ENCODE measurements at regions not wholly inside any gene's neighbourhood (a gene's known extent, or its start where the extent isn't known, plus 50 kb on each side); places are given as distances from the start of the nearest gene placed in this dataset.

- TF ChIP-seq POLR2A (IDR thresholded peaks at IDR 0.05; ENCODE audit: extremely low read depth, insufficient read length) (no peak), CTCF (IDR thresholded peaks at IDR 0.05; ENCODE audit: low read depth, low read length) (no peak), MYC (IDR thresholded peaks at IDR 0.05; ENCODE audit: low read depth, low read length) (no peak), MAX (IDR thresholded peaks at IDR 0.05; ENCODE audit: low read depth, low read length) (no peak)
- H3K4me3 ChIP-seq (ENCODE audit: low read depth, low read length) = no peak overlapping the region
- peak; percentile 44 for DNase-seq (ENCODE audit: low read depth)
Observed at GRCh38 chr11:122267602-122268001, 151.6 kb upstream of the BLID start.

GRCh38 chr11:122265981-122266380 is 150.0 kb upstream of the BLID start:
- no peak overlapping the region for H3K4me3 ChIP-seq (ENCODE audit: low read depth, low read length)
- no peak for DNase-seq (ENCODE audit: low read depth)
- no peak for TF ChIP-seq MYC (IDR thresholded peaks at IDR 0.05; ENCODE audit: low read depth, low read length)
- no peak for TF ChIP-seq MAX (IDR thresholded peaks at IDR 0.05; ENCODE audit: low read depth, low read length)
- TF ChIP-seq CTCF (IDR thresholded peaks at IDR 0.05; ENCODE audit: low read depth, low read length) = no peak
- TF ChIP-seq POLR2A (IDR thresholded peaks at IDR 0.05; ENCODE audit: extremely low read depth, insufficient read length) = no peak

GRCh38 chr11:122264121-122264520 is 148.1 kb upstream of the BLID start:
- no peak for DNase-seq (ENCODE audit: low read depth)

GRCh38 chr11:122261546-122261945 is 145.5 kb upstream of the BLID start:
- H3K4me3 ChIP-seq (ENCODE audit: low read depth, low read length) = no peak overlapping the region
- TF ChIP-seq MAX (IDR thresholded peaks at IDR 0.05; ENCODE audit: low read depth, low read length) (no peak), POLR2A (IDR thresholded peaks at IDR 0.05; ENCODE audit: extremely low read depth, insufficient read length) (no peak), MYC (IDR thresholded peaks at IDR 0.05; ENCODE audit: low read depth, low read length) (no peak), CTCF (IDR thresholded peaks at IDR 0.05; ENCODE audit: low read depth, low read length) (no peak)
- no peak for DNase-seq (ENCODE audit: low read depth)

More at GRCh38 chr11:122264121-122264520, 148.1 kb upstream of the BLID start:
- H3K4me3 ChIP-seq (ENCODE audit: low read depth, low read length) = no peak overlapping the region
- no peak for TF ChIP-seq MAX (IDR thresholded peaks at IDR 0.05; ENCODE audit: low read depth, low read length)
- TF ChIP-seq MYC (IDR thresholded peaks at IDR 0.05; ENCODE audit: low read depth, low read length) = no peak
- TF ChIP-seq CTCF (IDR thresholded peaks at IDR 0.05; ENCODE audit: low read depth, low read length) = no peak
- TF ChIP-seq POLR2A (IDR thresholded peaks at IDR 0.05; ENCODE audit: extremely low read depth, insufficient read length) = no peak

- H3K4me3 ChIP-seq (ENCODE audit: low read depth, low read length) = no peak overlapping the region
- no peak for DNase-seq (ENCODE audit: low read depth)
- TF ChIP-seq POLR2A (IDR thresholded peaks at IDR 0.05; ENCODE audit: extremely low read depth, insufficient read length) = no peak
- no peak for TF ChIP-seq MYC (IDR thresholded peaks at IDR 0.05; ENCODE audit: low read depth, low read length)
- no peak for TF ChIP-seq CTCF (IDR thresholded peaks at IDR 0.05; ENCODE audit: low read depth, low read length)
- no peak for TF ChIP-seq MAX (IDR thresholded peaks at IDR 0.05; ENCODE audit: low read depth, low read length)
Observed at GRCh38 chr11:122259195-122259821, 143.3 kb upstream of the BLID start.
